ENCODE measurements at regions not wholly inside any gene's neighbourhood (a gene's known extent, or its start where the extent isn't known, plus 50 kb on each side); places are given as distances from the start of the nearest gene placed in this dataset.

DNA sequence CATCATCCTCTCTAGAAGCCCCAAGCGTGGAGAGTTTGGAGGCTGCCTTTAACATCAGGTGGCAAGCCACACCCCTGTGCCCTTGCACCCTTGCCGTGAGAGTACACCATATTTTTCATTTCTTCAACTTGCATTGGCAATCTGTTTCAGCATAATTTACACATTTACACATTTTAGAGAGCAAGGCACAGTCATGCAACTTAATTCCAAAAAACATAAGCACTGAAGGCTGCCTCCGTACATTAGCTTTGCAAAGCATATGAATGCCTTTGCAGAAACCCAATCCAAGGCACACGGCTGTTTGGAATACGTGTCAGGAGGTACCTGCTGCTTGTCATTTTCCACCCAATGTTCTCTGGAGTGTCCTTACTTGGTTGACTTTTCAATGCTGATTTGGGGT, 833.1 kb downstream of the VRK1 start:
- TF ChIP-seq EP300 (IDR thresholded peaks at IDR 0.05; ENCODE audit: borderline replicate concordance) (no peak), YY1 (IDR thresholded peaks at IDR 0.05; ENCODE audit: low read depth) (no peak), TAF1 (IDR thresholded peaks at IDR 0.05; ENCODE audit: low read depth) (no peak), CREB1 (IDR thresholded peaks at IDR 0.05; ENCODE audit: low read depth) (no peak)
- TF ChIP-seq, protein P1, sequence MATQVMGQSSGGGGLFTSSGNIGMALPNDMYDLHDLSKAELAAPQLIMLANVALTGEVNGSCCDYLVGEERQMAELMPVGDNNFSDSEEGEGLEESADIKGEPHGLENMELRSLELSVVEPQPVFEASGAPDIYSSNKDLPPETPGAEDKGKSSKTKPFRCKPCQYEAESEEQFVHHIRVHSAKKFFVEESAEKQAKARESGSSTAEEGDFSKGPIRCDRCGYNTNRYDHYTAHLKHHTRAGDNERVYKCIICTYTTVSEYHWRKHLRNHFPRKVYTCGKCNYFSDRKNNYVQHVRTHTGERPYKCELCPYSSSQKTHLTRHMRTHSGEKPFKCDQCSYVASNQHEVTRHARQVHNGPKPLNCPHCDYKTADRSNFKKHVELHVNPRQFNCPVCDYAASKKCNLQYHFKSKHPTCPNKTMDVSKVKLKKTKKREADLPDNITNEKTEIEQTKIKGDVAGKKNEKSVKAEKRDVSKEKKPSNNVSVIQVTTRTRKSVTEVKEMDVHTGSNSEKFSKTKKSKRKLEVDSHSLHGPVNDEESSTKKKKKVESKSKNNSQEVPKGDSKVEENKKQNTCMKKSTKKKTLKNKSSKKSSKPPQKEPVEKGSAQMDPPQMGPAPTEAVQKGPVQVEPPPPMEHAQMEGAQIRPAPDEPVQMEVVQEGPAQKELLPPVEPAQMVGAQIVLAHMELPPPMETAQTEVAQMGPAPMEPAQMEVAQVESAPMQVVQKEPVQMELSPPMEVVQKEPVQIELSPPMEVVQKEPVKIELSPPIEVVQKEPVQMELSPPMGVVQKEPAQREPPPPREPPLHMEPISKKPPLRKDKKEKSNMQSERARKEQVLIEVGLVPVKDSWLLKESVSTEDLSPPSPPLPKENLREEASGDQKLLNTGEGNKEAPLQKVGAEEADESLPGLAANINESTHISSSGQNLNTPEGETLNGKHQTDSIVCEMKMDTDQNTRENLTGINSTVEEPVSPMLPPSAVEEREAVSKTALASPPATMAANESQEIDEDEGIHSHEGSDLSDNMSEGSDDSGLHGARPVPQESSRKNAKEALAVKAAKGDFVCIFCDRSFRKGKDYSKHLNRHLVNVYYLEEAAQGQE (IDR thresholded peaks at IDR 0.05; ENCODE audit: low read depth), result no peak
